ENCODE measurements at regions not wholly inside any gene's neighbourhood (a gene's known extent, or its start where the extent isn't known, plus 50 kb on each side); places are given as distances from the start of the nearest gene placed in this dataset.

DNA sequence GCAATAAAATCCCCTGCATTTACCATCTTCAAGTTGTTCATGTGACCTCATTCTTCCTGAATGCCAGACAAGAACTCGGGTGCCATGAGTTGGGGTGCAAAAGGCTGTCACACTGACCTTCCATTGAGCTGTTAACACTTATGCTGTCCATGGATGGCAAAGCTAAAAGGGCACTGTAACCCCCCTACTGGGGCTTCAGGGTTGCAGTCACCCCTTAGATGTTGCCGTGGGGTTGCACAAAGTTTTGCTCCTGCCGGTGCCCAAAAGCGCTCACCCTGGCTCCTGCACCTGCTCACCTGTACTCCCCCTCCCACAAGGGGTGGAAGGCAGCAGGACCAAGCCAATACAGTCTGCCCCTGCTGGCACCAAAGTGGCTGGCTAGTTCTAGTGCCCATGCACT is 208.2 kb downstream of the RHOU start:
- no peak for DNase-seq
- no peak overlapping the region for H3K4me3 ChIP-seq
- H3K9me3 ChIP-seq = no peaks in the 10 kb centered on the region
- 90% methylated on average over 4 of the region's 4 CpGs; no CpG with 5 or more reads in 1 of the 2 donors for WGBS, 2 donors (ENCODE audit: low coverage in 1 of 2)
- H3K4me1 ChIP-seq = peaks cover 0 to 3% (median 0%) of the 10 kb centered on the region in 4 donors
- H3K36me3 ChIP-seq = no peaks in the 10 kb centered on the region
- in situ Hi-C loops (cut with MboI; ENCODE audit: low pct_ligation_motif_present in 1 of 4, low pct_unique_long_range_greater_than_20kb in 1 of 4, low sequenced_read_pairs in 3 of 4) = no loop called here
- H3K27me3 ChIP-seq = no peaks in the 10 kb centered on the region
- TF ChIP-seq, protein P1, sequence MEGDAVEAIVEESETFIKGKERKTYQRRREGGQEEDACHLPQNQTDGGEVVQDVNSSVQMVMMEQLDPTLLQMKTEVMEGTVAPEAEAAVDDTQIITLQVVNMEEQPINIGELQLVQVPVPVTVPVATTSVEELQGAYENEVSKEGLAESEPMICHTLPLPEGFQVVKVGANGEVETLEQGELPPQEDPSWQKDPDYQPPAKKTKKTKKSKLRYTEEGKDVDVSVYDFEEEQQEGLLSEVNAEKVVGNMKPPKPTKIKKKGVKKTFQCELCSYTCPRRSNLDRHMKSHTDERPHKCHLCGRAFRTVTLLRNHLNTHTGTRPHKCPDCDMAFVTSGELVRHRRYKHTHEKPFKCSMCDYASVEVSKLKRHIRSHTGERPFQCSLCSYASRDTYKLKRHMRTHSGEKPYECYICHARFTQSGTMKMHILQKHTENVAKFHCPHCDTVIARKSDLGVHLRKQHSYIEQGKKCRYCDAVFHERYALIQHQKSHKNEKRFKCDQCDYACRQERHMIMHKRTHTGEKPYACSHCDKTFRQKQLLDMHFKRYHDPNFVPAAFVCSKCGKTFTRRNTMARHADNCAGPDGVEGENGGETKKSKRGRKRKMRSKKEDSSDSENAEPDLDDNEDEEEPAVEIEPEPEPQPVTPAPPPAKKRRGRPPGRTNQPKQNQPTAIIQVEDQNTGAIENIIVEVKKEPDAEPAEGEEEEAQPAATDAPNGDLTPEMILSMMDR (IDR thresholded peaks at IDR 0.05) = no peak
- no peak for TF ChIP-seq POLR2AphosphoS5 (IDR thresholded peaks at IDR 0.05)
- TF ChIP-seq EP300 (IDR thresholded peaks at IDR 0.05; ENCODE audit: low read depth) = no peak
- no peak for TF ChIP-seq POLR2A (IDR thresholded peaks at IDR 0.05)
- intact Hi-C loops (cut with DNase I; ENCODE audit: low total_unique reads) = no loop called here
- H3K27ac ChIP-seq = no peak overlapping the region

DNA sequence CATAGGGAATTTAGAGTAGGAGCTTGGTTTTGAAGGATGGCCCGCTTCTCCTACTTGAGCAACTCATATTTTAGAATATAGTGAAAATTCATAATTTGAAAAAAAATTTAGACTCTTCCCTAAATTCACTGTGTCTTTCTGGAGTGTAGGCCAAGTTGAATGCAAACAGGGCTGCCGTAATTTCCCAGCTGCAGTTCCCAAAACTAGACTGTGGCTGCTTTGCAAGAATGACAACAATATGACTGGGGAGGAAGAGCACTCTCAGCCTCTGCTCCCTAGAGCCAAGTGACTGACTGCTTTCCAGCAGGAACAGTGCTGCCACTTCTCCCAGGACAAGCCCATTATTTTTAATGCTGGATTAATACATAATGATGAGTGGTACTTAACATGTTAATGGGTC is 209.0 kb downstream of the RHOU start:
- Histone ChIP-seq H3K27ac (no peak overlapping the region), H3K4me1 (peaks cover 0 to 4% (median 2%) of the 10 kb centered on the region in 4 donors), H3K27me3 (no peaks in the 10 kb centered on the region), H3K9me3 (no peaks in the 10 kb centered on the region), H3K36me3 (no peaks in the 10 kb centered on the region), H3K4me3 (no peak overlapping the region)
- TF ChIP-seq POLR2AphosphoS5 (IDR thresholded peaks at IDR 0.05) = no peak
- TF ChIP-seq, protein P1 (IDR thresholded peaks at IDR 0.05) = no peak
- TF ChIP-seq EP300 (IDR thresholded peaks at IDR 0.05; ENCODE audit: low read depth) = no peak
- no peak for TF ChIP-seq POLR2A (IDR thresholded peaks at IDR 0.05)
- in situ Hi-C loops (cut with MboI; ENCODE audit: low pct_ligation_motif_present in 1 of 4, low pct_unique_long_range_greater_than_20kb in 1 of 4, low sequenced_read_pairs in 3 of 4) (no loop called here), intact Hi-C loops (cut with DNase I; ENCODE audit: low total_unique reads) (no loop called here)
- 80 to 82% methylated on average over 2 of the region's 2 CpGs for WGBS, 2 donors (ENCODE audit: low coverage in 1 of 2)
- no peak for DNase-seq

GRCh38 chr1:228944935-228945371 is 209.7 kb downstream of the RHOU start:
- intact Hi-C loops (cut with DNase I; ENCODE audit: low total_unique reads) = no loop called here
- no peak overlapping the region for H3K4me3 ChIP-seq
- TF ChIP-seq, protein P1 (IDR thresholded peaks at IDR 0.05) = no peak
- no peak for TF ChIP-seq POLR2A (IDR thresholded peaks at IDR 0.05)
- no peak for TF ChIP-seq EP300 (IDR thresholded peaks at IDR 0.05; ENCODE audit: low read depth)
- TF ChIP-seq POLR2AphosphoS5 (IDR thresholded peaks at IDR 0.05) = no peak
- no peak for DNase-seq
- in situ Hi-C loops (cut with MboI; ENCODE audit: low pct_ligation_motif_present in 1 of 4, low pct_unique_long_range_greater_than_20kb in 1 of 4, low sequenced_read_pairs in 3 of 4) = no loop called here
- H3K36me3 ChIP-seq = no peaks in the 10 kb centered on the region
- H3K27me3 ChIP-seq = no peaks in the 10 kb centered on the region
- H3K4me1 ChIP-seq = peaks cover 0 to 6% (median 4%) of the 10 kb centered on the region in 4 donors
- no peak overlapping the region for H3K27ac ChIP-seq
- 84% methylated on average over 5 of the region's 5 CpGs; no CpG with 5 or more reads in 1 of the 2 donors for WGBS, 2 donors (ENCODE audit: low coverage in 1 of 2)
- H3K9me3 ChIP-seq = no peaks in the 10 kb centered on the region

DNA sequence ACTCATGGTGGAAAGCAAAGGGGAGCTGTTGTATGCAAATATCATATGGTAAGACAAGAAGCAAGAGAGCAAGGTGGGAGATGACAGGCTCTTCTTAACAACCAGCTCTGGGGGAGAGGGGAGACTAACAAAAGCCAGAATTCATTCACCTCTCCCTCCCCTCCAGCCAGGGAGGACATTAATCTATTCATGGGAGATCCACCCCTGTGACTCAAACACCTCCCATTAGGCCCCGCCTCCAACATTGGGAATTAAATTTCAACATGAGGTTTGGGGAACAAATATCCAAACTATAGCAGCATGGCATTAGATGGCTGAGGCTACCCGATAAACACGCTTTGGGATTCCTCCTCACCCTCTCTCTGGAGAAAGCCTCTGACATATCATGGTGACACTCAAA is 210.6 kb downstream of the RHOU start:
- TF ChIP-seq EP300 (IDR thresholded peaks at IDR 0.05; ENCODE audit: low read depth) (no peak), POLR2AphosphoS5 (IDR thresholded peaks at IDR 0.05) (no peak), POLR2A (IDR thresholded peaks at IDR 0.05) (no peak)
- TF ChIP-seq, protein P1 (IDR thresholded peaks at IDR 0.05) = no peak

More for the DNA sequence above, 210.6 kb downstream of the RHOU start:
- Histone ChIP-seq H3K27me3 (no peaks in the 10 kb centered on the region), H3K4me3 (no peak overlapping the region), H3K4me1 (peaks cover 0 to 6% (median 5%) of the 10 kb centered on the region in 4 donors), H3K36me3 (no peaks in the 10 kb centered on the region), H3K9me3 (no peaks in the 10 kb centered on the region), H3K27ac (no peak overlapping the region)
- intact Hi-C loops (cut with DNase I; ENCODE audit: low total_unique reads) (no loop called here), in situ Hi-C loops (cut with MboI; ENCODE audit: low pct_ligation_motif_present in 1 of 4, low pct_unique_long_range_greater_than_20kb in 1 of 4, low sequenced_read_pairs in 3 of 4) (no loop called here)
- WGBS, 2 donors (ENCODE audit: low coverage in 1 of 2) = 98 to 100% methylated on average over 2 to 3 of the region's 3 CpGs
- no peak for DNase-seq
